ENCODE measurements at regions not wholly inside any gene's neighbourhood (a gene's known extent, or its start where the extent isn't known, plus 50 kb on each side); places are given as distances from the start of the nearest gene placed in this dataset.

GRCh38 chr20:11792568-11792953, 125.1 kb upstream of the BTBD3 start:
- no peak for DNase-seq (ENCODE audit: low read depth)
- TF ChIP-seq CTCF (conservative IDR thresholded peaks at IDR 0.05; ENCODE audit: control insufficient read depth, insufficient read depth, low read depth, low read length): no peak
- H3K4me3 ChIP-seq (ENCODE audit: control insufficient read depth, low read depth, low read length): no peak overlapping the region

DNA sequence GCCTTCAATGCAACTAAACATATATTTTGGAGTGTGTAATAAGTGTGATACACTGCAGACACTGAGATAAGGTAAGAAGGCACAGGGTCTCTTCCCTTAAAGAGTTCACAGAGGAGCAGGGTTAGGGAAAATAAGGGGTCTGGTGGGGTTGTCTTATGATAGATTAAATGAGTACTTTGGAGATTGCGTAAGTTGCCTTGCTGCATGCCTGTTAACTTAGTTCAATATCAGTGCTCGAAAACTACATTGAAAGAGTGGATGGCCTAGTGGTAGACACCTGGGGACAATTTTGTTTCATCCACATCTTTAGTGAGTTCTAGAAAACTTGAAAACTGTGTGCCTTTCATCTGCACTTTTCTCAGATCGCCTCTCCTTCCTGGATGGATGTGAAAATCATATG, 123.2 kb upstream of the BTBD3 start:
- no peak for DNase-seq (ENCODE audit: low read depth)

GRCh38 chr20:11795071-11795615, 122.5 kb upstream of the BTBD3 start:
- DNase-seq (ENCODE audit: low read depth): no peak
- no peak overlapping the region for H3K4me3 ChIP-seq (ENCODE audit: control insufficient read depth, low read depth, low read length)
- no peak for TF ChIP-seq CTCF (conservative IDR thresholded peaks at IDR 0.05; ENCODE audit: control insufficient read depth, insufficient read depth, low read depth, low read length)

More for the DNA sequence above, 123.2 kb upstream of the BTBD3 start:
- no peak for TF ChIP-seq CTCF (conservative IDR thresholded peaks at IDR 0.05; ENCODE audit: control insufficient read depth, insufficient read depth, low read depth, low read length)
- no peak overlapping the region for H3K4me3 ChIP-seq (ENCODE audit: control insufficient read depth, low read depth, low read length)

DNA sequence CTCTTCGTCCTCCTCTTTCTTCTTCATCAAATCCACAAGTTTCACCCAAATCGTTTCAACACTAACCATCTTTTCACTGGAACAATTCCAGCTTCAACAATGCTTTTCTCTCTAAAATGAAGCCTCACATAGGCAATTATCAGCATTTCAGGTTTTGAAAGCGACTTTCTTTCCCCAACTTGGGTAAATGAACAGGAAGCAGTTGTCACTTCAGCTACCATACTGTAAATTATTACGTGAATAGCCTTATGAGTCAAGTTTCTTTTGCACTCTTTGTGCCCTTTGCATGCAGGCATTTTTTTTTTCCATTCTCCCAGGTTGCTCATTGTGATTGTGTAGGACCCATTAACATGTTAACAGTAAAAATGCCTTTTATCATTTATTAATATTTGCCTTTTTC, 121.7 kb upstream of the BTBD3 start:
- no peak overlapping the region for H3K4me3 ChIP-seq (ENCODE audit: control insufficient read depth, low read depth, low read length)
- TF ChIP-seq CTCF (conservative IDR thresholded peaks at IDR 0.05; ENCODE audit: control insufficient read depth, insufficient read depth, low read depth, low read length): no peak
- peak; percentile 38 for DNase-seq (ENCODE audit: low read depth)

DNA sequence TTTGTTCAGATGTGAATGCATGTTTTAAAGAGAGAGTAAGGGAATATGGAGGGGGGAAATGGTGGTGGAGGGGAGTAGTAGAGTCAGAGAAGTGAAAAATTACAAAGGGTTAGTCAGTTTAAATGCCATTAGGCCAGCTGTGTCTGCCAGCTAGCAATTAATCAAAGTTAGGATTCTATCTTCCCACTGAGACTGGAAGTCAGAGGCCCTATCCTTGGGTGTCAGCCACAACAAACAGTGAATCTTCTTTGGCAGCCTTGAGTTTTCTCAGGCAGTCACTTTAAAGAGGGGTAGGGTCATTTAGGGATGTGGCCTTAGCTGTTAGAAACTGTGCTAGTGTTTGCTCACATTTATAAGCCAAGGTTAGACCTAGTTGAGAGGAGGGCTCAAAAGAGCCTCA, 120.5 kb upstream of the BTBD3 start:
- no peak overlapping the region for H3K4me3 ChIP-seq (ENCODE audit: control insufficient read depth, low read depth, low read length)
- peak; percentile 30 for DNase-seq (ENCODE audit: low read depth)
- TF ChIP-seq CTCF (conservative IDR thresholded peaks at IDR 0.05; ENCODE audit: control insufficient read depth, insufficient read depth, low read depth, low read length): no peak

DNA sequence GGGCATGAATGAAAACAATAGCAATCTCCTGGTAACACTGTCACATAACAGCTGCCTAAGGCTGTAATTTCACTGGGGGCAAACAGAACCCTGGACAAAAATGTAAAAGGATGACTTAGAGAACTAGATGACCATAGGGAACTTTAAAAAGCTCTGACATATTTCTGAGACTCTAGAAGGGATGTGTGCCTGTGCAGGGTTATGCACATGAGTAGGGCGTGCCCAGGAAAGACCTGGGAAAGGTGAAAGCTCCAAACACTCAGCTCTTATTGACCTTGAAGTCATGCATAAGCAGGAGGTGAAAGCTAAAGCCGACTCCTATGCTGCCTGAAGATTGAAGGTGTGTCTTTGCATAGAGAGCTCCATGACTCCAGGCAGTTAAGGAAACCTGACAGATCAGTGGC, 118.4 kb upstream of the BTBD3 start:
- no peak for DNase-seq (ENCODE audit: low read depth)
- no peak for TF ChIP-seq CTCF (conservative IDR thresholded peaks at IDR 0.05; ENCODE audit: control insufficient read depth, insufficient read depth, low read depth, low read length)
- no peak overlapping the region for H3K4me3 ChIP-seq (ENCODE audit: control insufficient read depth, low read depth, low read length)

Measured in fibroblast of mammary gland (primary cell).